Stimulated activated CD4-positive, alpha-beta T cell treated with anti-CD3 and anti-CD28 coated beads, TNF-alpha, amount 100 ng/mL, for 48 hours (primary cell): ENCODE measurements at regions not wholly inside any gene's neighbourhood (a gene's known extent, or its start where the extent isn't known, plus 50 kb on each side); places are given as distances from the start of the nearest gene placed in this dataset.

Source experiments
- DNase-seq, 3 donors: peaks; one replicate each; pipeline ENCODE4 v3.0.0-alpha.2; 2020; ENCODE audit warnings: low read depth in 3 of 3

DNA sequence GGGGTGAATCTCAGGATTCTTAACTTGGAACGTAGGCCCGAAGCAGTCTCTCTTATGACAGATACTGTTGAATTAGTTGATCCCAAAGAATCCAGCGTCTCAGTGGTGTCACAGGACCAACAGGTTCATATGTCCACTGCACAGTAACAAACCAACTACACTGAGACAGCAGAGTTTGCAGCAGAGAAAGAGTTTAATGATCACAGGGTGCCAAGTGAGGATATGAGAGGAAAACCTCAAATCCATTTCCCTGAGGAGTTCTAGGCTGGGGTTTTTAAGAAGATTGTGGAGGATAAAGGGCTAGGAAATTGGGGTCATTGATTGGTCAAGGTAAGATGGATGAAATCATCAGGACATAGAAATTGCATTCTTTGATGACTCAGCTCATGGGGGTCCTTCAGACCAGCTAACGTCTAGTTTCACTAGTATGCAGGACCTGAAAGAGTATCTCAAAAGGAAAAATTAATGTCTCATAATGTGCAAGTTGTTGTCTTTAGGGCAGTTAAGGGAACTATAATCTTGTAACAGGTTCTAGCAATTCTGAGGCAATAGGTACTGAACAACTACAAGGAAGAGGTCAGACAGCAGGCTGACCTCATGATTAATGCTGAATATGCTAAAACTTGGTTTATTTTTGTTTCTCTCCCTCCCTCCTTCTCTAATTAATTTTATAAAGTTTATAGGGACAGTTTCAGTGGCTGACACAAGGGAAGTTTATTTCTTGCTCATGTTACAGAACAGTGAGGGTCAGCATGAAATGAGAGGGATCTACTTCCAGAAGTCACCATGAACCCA is 310.9 kb upstream of the NEBL start:
- DNase-seq, result no peak

DNA sequence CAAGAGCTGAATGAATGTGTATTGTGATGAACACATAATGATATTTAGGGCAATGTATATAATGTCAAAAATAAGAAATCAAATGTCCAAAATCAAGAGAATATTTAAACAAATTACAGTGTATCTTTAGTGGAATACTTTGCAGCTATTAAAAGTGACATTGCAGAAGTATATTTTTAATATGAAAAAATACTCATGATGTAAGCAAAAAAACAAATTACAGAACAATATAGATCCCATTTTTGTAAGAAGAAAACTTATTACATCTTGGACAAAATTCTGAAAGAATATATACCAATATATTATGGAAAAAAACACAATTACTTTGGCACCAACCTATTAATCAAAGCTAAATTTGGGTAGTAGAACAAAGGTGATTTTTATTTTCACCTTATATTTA is 308.2 kb upstream of the NEBL start:
- DNase-seq, result no peak

DNA sequence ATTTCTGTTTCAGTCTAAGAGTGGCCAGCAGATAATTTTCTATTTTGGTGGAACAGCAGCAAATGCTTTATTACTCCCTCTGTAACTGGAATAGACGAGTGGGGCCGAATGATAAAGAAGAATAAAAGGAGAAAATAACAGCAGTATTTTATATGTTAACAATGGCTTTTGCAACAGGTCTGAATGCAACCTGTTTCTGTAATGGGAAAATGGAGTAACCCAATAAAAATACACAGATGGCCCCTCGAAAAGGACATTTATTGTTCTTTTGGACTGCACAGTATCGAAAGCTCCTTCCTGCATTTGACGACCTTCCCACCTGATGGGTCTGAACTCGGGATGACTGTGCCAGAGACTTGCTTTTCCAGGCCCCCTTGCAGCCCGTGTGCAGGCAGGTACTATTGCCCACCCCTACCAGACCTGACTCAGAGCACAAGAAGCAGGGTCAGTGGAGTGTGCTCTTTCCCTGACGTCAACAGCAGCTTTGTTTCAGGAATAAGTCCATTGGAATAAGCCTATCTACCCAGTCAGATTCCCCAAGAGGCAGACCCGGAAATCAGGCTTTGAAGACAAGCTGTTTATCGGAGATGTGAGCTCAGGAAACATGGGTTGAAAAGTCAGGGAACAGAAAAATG is 306.5 kb upstream of the NEBL start:
- DNase-seq, result no peak

DNA sequence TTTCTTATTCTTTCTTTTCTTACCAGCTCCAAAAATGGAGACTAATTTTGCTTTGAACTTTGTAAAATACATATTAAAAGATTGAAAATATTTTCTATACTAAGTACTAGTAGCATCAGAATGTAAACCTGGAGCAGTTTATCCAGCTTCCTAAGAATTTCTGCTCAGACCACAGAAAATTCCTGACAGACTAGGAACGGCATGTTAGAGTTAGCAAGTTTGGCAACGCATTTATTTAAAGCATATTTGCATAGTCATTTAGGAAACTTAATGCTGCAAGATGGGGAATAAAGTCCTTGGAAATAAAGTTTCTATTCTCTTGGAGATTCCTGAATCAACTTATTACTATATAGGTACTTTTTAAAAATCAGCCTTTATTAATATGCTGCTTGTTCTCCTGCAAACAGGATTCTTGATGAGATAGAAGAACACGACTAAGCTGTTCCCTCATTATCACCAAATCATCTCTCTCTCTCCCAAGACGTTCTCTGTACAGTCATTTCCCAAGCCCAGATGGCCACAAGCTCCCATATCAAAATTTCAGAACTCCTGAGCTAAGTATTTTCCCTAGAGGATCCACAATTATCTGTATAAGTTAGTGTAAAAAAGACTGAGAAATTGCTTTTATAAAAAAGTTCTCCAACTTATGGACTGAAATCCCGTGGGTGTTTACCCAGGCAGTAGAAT is 305.8 kb upstream of the NEBL start:
- DNase-seq, result no peak

DNA sequence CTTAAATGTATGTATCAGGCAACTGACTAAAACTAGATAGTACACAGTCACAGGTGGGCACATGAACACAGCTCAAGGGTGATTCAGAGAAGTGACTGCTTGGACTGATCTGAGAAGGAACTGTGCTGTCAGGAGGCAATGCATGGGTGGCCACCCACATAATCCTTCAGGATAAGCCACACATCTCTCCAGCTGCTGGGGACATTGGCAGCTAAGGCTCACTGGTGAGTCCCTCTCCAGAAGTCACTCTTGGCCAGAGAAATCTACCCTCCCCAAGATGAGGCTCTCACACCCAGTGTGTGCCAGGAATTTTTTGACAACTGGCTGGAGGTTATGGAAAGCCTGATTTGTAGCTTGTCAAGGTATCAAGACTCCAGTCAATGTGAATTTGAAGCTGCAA is 302.4 kb upstream of the NEBL start:
- no peak for DNase-seq

DNA sequence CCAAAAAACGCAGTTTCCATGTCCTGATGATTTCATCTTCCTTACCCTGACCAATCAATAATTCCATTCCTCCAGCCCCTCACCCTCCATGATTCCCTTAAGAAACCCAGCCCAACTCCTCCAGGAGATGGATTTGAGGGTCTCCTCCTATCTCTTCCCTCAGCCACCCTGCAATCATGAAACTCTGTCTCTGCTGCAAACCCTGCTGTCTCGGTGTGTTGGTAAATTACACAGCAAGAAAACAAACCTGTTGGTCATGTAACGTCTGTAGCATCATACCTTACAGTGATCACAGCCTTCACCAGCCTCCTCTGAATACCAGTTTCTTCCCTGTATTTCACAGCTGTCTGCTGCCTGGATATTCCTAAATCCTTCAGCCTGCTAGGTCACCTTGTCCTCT is 300.7 kb upstream of the NEBL start:
- DNase-seq, result no peak

DNA sequence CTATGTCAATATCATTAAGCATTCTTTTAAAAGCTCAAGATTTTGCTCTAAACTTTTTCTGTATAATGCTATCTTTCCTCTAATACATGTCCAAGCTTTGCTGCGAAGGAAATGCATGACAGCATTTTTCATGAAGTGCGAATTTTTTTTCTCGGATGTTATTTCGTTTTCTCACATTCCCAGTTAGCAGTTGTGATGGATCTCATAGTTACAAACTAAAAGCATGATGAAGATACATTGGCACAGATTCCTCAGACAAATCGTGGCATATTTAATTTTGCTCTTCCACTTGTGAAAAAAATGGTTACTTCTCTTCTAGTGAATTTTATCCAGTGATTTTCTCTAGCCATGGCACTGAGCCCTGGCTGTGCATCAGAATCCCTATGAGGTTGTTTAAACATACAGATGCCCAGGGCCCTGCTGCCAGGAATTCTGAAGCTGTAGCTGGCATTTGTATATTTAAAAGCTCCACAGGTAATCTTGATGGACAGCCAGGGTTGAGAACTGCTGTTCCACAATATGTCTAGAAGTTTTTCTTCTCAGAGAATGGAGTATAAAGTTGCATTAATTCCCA is 299.8 kb upstream of the NEBL start:
- no peak for DNase-seq

DNA sequence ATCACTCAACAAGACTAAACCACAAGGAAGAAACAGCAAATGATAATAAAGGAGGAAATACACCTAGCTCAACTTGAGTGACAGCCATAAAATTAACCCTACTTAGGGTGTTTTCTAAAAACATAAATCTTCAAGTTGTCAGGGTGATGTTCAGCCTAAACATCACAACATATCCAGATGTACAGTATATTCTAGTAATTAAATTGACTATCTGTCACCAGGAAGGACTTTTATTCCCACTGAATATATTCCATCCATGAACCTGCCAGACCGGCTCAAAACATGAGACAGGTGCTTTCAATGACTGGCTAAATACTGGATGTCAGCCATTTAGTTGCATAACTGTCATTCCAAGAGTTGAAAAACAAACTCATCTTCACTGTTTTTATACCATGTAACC is 298.1 kb upstream of the NEBL start:
- DNase-seq, result no peak

DNA sequence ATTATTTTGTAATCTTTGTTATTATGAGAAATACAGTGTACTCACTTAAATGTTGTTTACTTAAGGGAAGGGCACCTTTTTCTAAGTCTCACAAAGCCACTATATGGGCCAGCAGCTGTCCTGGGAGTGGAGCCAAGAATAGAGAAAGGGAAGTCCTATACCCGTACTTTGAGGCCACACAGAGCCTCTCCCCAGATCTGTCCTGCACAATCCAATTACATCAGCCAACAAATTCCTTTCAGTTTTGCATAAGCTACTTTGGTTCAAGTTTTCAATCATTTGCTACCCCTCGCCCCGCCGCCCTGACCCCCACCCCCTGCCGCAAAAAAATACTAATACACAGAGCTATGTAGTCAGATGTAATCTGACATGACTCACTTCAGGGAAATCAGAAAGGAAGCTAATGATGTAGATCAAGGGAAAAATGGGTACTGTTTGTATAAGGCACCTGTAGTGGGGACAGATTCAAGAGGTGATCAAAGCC is 297.4 kb upstream of the NEBL start:
- DNase-seq, result no peak

DNA sequence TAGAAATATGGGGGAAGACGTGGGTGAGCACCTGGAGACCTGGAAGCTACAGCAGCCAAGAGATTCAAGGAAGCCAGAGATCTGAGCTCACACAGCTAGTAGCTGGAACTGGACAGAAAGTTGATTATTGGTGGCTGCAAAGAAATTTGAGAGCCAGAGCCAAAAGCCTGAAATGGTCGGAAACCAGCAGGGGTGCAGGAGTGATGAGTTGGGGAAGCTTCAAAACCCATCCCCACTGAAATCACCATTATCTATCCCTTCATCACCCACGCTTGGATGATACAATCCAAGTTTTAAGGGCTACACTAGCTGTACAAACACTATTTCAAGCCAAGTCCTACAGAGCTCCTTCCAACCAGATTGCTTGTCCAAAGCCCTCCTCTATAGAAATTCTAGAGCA is 296.1 kb upstream of the NEBL start:
- no peak for DNase-seq

DNA sequence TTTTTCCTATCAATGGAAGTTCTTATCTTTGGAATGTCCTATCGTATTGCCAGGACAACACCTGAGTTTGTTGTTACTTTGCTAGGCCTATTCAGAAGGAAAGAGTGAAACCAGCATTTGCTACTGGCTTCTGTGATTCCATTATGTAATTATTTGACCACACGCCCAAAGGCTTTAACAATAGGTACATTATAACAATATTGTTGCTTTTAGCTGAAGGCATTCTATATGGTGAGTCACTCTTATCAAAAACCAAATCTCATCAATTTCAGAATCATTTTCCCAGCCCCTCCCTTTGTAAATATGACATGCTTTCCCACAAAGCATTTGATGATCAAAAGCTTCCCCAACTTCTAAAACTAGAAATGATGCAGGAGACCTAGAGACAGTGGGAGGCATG is 294.4 kb upstream of the NEBL start:
- DNase-seq, result no peak

DNA sequence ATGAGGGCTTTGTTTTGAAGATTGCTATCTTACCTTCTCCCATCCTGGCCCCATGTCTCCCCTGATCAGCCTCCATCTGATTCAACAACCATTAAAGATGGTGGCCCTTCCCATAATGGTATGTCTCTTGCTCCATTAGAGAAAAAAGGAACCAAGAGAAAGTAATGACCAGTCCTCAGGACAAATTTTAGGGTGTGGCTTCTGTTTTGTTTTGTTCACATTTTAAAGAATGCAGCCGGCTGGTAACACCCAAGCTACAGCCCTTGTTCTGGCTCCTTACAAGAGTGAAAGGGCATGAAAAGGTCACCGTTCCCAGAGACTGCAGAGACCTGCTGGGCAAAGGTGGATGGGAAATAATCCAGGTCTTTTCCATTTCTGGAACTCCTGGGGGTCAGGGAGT is 287.9 kb upstream of the NEBL start:
- DNase-seq, result no peak

DNA sequence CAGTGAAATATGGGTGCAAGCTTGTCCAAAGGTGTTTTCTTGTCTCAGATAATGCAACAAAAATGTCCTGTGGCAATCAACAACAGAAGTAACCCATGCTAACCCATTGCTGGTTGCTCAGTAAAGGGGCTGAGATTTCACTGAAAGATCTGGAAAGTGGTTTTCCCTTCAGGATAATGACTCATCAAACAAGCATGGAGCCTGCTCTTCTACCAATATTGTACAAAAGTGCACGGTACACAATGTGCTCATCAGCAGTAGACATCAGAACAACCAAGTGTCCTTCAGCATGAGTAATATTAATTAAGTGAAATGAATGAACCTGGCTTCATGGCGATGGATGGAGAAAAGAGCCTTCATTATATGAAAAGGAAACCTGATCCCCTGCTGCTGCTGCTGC is 287.1 kb upstream of the NEBL start:
- no peak for DNase-seq

DNA sequence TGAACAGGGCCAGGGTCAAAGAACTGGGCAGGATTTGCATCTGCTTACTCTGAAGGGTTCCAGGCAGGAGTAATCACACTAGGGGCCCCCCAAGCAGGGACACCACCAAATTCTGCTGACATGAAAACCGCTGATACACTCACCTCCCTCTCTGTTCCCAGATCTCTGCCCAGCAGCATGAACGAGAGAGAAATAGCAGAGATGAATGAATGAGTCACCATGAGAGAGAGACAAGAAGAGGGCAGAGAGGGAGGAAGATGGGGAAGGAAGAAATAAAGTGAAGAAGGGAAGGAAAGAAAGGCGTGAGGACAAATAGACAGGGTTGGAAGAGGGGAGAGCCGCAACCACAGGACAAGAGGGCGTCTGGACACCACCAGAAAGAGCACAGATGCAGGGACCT is 285.9 kb upstream of the NEBL start:
- DNase-seq, result no peak

DNA sequence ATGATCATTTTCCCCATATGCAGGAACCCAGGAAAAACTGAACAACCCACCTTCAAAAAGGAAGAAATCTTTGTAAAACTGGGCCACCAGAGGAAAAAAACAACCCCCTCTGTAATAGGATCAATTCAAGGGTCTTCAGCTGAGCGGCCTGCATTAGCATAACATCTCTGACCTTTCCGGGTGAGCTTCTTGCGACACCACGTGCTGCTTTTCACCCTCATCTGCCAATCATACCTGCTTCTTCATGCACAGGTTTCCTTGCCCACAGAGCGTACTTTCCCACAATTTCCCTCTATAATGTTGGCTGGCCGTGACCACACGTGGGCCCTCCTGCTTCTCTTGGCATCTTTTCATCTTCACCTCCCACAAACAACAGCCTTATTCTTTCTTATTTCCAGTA is 284.3 kb upstream of the NEBL start:
- DNase-seq, result no peak

DNA sequence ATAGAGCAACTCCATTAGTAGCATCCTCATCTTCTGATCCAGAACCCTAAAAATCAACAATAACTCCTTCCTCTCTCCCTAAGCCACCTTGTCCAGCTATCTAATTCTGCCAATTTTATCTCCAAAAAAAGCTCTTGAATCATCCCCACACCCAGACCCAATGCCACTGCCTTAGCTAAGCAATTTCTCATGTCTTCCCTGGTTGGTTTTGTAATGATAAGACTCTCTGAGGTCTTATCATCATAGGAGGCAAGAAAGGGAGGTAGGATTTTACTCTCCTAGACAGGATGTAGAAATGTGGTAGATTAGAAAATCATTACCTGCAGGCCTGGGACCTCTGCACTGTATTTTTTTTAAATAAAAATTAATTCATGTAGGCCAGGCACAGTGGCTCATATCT is 283.5 kb upstream of the NEBL start:
- no peak for DNase-seq

DNA sequence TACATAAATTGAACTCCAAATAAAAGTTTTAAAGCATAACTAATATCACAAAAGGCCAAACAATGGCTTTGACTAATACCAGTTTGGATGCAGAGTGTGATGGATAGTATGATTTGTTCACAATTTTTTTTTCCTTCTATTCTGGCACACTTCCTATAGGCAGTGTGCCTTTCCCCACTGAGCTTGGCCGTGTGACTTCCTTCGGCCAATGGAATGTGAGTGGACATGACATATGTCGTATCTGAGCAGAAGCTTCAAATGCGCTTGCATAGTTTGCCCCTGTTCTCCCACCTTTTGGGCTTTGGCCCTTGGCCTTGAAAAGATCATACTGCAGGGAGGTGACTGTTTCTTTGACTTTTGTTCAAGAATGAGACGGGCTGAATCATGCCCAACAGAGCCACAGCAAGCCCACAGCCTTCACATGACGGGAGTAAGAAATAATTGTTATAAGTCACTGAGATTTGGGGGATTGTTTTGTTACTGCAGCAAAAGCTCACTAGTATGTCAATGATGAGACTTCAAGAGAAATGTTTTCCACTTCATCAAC is 279.9 kb upstream of the NEBL start:
- no peak for DNase-seq

DNA sequence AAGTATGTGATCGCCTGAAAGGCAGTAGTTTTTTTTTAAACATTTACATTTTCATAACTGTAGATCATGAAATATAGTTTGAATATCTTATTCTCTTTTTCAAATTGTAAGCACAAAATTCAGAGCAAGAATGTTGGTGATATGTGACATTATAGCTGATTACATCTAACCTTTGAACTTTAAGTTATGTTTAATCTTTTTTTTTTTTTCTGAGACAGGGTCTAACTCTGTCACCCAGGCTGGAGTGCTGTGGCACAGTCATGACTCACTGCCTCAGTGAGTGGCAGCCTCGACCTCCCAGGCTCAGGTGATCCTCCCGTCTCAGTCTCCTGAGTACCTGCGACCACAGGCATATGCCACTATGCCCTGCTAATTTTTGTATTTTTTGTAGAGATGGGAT is 278.7 kb upstream of the NEBL start:
- DNase-seq, result no peak

DNA sequence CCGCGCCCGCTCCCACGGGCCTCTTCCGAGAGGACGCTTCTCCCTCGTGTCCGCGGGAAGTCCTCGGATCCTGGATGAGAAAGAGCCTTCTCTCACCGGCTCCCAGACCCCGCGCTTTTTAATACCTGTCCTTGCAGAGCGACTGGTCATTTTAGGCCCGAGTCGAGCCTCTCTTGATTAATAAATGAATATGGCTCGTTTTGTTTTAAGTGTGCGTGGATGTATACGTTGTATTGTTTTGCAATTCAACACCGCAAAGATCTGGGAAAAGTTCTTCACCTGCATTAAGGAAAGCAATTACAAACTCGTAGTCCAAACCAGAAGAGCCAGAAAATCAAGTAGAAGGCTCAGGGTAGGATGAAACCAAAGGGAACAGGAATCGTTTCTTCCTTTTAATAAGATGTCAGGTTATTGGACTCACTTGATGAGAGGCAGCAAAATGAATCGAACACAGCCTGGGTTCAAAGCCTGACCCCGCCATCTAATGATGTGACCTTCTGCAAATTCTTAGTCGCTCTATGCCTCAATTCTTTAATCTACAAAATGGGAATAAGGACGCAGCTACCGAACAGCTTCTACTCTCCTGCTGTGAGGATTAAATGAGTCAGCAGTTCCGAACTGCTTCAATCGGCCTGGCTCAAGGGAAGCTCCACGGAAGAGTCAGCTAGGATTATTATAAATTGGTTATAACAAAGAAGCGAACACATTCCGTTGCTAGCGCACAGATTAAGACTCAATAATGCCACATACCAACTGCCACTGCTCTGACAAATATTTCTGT is 277.8 kb upstream of the NEBL start:
- DNase-seq, result no peak

DNA sequence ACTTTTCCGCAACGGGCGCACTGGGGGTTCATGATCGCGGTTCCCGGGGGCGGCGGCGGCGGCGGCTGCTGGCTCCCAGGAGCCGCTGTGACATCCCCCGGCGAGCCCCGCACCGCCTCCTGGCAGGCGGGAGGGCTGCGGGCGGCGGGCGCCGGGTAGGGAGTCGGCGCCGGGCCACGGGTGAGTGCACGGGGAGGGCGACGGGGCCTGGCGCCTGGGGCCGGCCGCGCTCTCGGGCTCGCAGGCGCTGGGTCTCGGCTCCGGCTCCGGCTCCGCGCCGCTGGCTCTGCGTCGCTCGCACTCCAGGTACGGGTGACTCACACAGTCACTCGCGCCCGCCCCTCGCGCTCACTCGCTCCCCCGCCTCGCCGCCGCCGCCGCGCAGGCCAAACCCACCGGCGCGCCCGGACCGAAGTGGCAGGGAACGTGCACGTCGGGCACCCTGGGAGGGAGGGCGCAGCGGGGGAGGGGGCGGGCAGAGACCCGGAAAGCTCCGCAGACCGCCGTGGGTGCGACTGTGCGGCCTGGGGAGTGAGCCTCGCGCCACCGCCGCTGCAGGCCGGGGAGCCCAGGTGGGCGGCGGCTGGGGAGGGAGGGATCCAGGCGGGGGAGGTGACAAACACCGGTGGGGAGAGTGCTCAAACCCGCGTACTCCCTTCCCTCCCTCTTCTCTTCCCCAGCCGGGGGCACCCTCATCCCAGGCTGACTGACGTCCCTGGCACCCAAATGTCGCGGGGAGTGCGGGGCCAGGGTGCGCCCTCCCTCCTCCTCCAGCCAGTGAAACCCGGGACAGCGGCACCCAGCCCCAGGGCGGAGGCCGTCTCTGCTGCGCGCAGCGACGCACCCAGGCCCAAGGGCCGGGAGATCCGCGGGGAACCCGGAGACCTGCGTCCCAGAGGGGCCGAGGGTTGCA is 276.9 kb upstream of the NEBL start:
- peak in 2 of 3 donors; percentile 19 to 26 for DNase-seq
